GM21528 (cell line): ENCODE measurements at regions not wholly inside any gene's neighbourhood (a gene's known extent, or its start where the extent isn't known, plus 50 kb on each side); places are given as distances from the start of the nearest gene placed in this dataset.

Source experiments
- ATAC-seq: cut with Tn5 transposase; IDR thresholded peaks from one replicate; pipeline ENCODE4 v1.9.1; 2021; ENCODE audit warnings: mild to moderate bottlenecking, moderate library complexity; ENCODE audit not compliant: unreplicated experiment, low FRiP score

DNA sequence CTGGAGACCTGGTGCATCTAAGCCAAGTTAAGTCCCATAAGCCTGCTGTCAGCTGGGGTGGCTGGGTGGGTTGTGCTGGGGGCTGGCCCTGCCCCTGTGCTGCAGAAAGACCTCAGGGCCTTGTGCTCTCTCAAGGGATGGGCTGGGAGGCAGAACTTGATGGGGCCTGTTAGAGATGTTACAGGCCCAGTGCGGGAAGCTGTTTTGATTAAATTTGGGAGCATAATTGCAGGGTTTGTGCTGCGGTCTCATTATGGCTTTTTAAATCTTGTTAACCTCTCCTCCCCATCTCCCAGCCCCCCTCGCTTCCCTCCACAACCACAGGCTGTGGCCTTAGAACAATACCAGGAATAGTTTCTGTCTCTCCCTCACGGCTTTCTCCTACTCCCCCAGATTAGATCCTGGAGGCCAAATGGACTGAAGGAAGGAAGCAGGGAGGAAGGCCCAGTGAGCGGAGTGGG, 87.6 kb upstream of the TLE3 start:
- ATAC-seq, result no peak

GRCh38 chr15:70182858-70183695, 85.4 kb upstream of the TLE3 start:
- no peak for ATAC-seq

- ATAC-seq, result no peak
Measured at GRCh38 chr15:70181626-70182255, 84.0 kb upstream of the TLE3 start.

GRCh38 chr15:70180186-70180875, 82.6 kb upstream of the TLE3 start:
- ATAC-seq, result no peak

DNA sequence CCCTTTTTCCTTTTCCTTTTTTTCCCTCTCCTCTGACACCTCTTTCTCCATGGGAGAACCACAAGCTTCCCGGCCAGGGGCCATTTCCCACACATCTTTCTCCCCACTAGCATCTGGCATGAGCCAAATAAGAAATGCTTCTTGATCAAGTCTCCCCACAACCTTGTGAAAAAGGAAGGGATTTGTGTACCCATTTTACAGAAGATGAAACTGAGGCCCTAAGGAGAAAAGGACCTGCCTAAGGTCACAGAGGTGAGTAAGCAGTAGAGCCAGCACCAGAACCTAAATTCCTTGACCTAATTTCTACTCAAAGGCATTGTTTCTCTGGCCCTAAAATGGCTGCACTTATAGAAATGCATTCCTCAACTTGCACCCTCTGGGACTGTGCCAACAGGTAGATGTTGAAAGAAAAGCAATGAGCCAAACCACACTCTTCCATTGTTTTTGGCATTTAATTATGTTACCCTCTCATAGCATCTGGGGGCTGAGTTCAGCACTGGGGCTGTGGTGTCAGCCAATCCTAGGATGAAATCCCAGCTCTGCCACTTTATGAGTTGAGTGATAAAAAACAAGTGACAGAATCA, 81.7 kb upstream of the TLE3 start:
- no peak for ATAC-seq

DNA sequence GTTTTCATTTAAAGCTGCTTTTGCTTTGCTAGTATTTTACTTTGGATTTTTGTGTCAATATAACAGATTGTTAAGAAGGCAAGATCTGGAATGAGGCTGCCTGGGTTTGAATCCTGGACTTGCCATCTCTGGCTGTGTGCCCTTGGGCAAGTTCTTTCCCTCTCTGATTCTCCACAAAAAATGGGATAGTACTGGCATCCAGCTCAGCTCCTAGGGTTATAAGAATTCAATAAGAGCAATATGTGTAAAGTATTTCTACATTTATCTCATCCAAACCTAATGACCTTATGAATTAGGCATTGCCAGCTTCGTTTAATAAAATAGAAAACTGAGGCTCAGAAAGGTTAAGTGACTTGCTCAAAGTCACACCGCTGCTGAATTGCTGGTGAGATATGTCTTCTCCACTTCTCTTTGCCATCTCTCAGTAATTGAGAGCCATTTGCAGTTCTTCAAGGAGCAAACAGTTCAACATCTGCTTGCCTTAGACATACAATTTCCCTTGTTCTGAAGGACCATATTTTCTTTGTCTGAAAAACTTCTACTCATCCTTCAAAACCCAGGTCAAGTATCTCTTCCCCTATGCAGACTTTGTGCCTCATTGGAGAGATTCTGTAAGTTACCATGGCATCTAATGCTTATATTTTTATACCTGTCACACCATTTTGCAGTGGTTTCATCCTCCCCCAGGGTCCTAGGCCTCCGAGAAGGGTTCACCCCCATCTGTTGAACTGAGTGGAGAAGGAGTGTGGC, 80.8 kb upstream of the TLE3 start:
- ATAC-seq, result no peak

GRCh38 chr15:70172566-70173225, 75.0 kb upstream of the TLE3 start:
- ATAC-seq, result no peak

- ATAC-seq, result no peak
Measured at GRCh38 chr15:70172124-70172523, 74.4 kb upstream of the TLE3 start.

DNA sequence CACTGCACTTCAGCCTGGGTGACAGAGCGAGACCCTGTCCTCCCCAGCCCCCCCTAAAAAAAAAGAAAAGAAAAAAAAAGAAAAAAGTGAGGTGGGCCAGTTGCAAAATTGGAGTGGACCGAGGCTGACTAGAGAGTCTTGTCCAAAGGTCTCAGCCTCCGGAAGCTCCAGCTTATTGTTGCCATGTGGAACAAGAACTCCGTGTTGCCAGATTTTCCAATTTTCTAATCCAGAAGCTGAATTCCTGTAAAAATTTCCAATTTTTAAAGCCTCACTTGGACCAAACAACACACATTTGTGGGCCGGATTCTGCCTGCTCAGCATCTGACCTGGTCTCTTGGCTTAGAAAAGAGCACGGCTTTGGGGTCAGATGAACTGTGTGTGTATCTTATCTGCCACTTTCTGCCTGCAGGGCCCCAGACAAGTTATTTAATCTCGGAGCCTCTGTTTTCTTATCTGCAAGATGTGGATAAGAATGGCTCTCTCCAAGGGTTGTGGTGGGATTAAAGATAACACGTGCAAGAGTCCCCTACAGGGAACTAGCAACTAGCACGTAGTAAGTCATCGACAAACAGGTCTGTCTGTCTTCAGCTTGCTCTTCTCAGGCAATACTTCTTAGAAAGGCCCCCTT, 73.7 kb upstream of the TLE3 start:
- ATAC-seq, result no peak

DNA sequence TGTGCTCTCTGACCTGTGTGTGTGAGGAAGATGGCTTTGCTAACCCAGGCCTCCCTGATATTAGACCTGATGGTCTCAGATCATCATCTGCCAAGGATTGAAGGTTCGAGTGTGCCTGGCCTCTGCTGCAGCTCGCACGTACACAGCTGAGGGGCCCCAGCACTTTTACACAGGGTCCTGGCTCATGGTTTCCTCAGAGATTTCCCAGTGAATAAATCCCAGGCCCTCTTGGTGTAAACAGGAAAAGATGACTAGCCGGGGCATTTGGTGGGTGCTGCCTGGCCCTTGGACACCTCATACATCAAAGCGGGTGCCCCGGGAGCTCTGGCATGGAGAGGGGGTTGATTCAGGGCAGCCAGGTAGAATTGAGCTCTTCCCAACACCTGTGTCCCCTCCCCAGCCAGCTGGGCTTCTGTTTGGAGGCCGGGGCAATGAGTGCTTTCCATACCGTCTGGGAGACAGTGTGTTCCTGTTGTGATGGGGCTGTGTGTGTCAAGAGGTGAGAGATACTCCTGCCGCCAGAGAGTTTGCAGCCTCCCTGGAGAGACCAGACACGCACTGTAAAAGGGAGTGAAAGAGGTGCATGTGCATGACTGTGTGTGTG, 72.5 kb upstream of the TLE3 start:
- ATAC-seq, result no peak

- no peak for ATAC-seq
Measured at GRCh38 chr15:70169147-70169546, 71.4 kb upstream of the TLE3 start.

DNA sequence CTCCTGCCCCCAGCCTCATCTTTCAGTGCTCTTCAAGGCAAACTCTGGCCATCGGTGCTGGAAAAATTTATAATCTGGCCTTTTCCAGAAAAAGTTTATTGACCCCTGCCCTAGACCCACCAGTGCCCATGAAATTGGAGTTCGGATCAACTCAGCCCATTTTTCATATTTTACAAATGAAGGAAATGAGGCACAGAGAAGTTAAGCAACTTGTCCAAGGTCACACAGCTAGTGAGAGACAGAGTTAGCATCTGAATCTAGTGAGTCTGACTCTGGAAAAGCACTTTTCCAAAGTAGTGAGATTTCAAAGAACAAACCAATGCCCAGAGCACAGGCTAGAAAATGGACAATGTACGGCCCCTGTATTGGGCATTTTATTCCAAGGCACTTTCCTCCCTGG, 69.4 kb upstream of the TLE3 start:
- ATAC-seq, result no peak

- no peak for ATAC-seq
Measured at GRCh38 chr15:70166506-70167087, 68.9 kb upstream of the TLE3 start.

- no peak for ATAC-seq
Measured at GRCh38 chr15:70165716-70166284, 68.1 kb upstream of the TLE3 start.

GRCh38 chr15:70164910-70165715, 67.4 kb upstream of the TLE3 start:
- ATAC-seq, result no peak

- no peak for ATAC-seq
Measured at GRCh38 chr15:70164156-70164900, 66.6 kb upstream of the TLE3 start.
